H9 (cell line): ENCODE measurements at regions not wholly inside any gene's neighbourhood (a gene's known extent, or its start where the extent isn't known, plus 50 kb on each side); places are given as distances from the start of the nearest gene placed in this dataset.
A peak's percentile ranks its signal among the peaks of the same experiment; 100 is the strongest.

ENCODE experiments used
- DNase-seq: peaks from one replicate; pipeline ENCODE4 v3.0.0-alpha.2; 2017
- H2AFZ ChIP-seq: one replicate; pipeline ENCODE4 v1.6.1; 2013; ENCODE audit warnings: mild to moderate bottlenecking, low read length, control low read depth, moderate library complexity
- H2AK5ac ChIP-seq: 2 replicates; pipeline ENCODE4 v1.6.1; 2013; ENCODE audit warnings: low read length, control low read depth, mixed read lengths; ENCODE audit not compliant: insufficient read length
- H2BK120ac ChIP-seq: one replicate; pipeline ENCODE4 v1.6.1; 2013; ENCODE audit warnings: low read depth, mild to moderate bottlenecking, low read length, control low read depth, inconsistent platforms; ENCODE audit not compliant: poor library complexity, severe bottlenecking
- H2BK12ac ChIP-seq: 2 replicates; pipeline ENCODE4 v1.6.1; 2013; ENCODE audit warnings: low read length, control low read depth, mixed read lengths, low read depth; ENCODE audit not compliant: insufficient read length
- H2BK15ac ChIP-seq: 2 replicates; pipeline ENCODE4 v1.6.1; 2013; ENCODE audit warnings: low read depth, low read length, control low read depth
- H2BK20ac ChIP-seq: one replicate; pipeline ENCODE4 v1.6.1; 2013; ENCODE audit warnings: low read depth, mild to moderate bottlenecking, low read length, control low read depth, inconsistent platforms; ENCODE audit not compliant: poor library complexity, severe bottlenecking
- H2BK5ac ChIP-seq: 2 replicates; pipeline ENCODE4 v1.6.1; 2013; ENCODE audit warnings: low read length, control low read depth, mixed read lengths; ENCODE audit not compliant: insufficient read length
- H3K14ac ChIP-seq: 2 replicates; pipeline ENCODE4 v1.6.1; 2013; ENCODE audit warnings: low read length, control low read depth; ENCODE audit not compliant: insufficient read depth
- H3K18ac ChIP-seq: 2 replicates; pipeline ENCODE4 v1.6.1; 2013; ENCODE audit warnings: low read depth, mild to moderate bottlenecking, mixed read lengths, low read length, control low read depth; ENCODE audit not compliant: insufficient read length
- H3K23ac ChIP-seq: 2 replicates; pipeline ENCODE4 v1.6.1; 2013; ENCODE audit warnings: low read length, control low read depth, mixed read lengths, low read depth; ENCODE audit not compliant: insufficient read length
- H3K23me2 ChIP-seq: 2 replicates; pipeline ENCODE4 v1.6.1; 2013; ENCODE audit warnings: low read depth, mild to moderate bottlenecking, mixed read lengths, low read length, control low read depth; ENCODE audit not compliant: insufficient read length, poor library complexity, severe bottlenecking
- H3K27ac ChIP-seq: 2 replicates; pipeline ENCODE4 v1.5.1; 2013; ENCODE audit warnings: low read length, control low read depth, mixed read lengths, low read depth; ENCODE audit not compliant: insufficient read length
- H3K27me3 ChIP-seq: 2 replicates; pipeline ENCODE4 v1.6.1; 2013; ENCODE audit warnings: low read length, control low read depth, inconsistent platforms; ENCODE audit not compliant: insufficient read depth
- H3K4ac ChIP-seq: 2 replicates; pipeline ENCODE4 v1.6.1; 2013; ENCODE audit warnings: low read depth, mild to moderate bottlenecking, control low read depth, inconsistent platforms, low read length, moderate library complexity
- H3K4me1 ChIP-seq: 2 replicates; pipeline ENCODE4 v1.6.1; 2013; ENCODE audit warnings: low read length, control low read depth, inconsistent platforms; ENCODE audit not compliant: insufficient read depth
- H3K4me2 ChIP-seq: 2 replicates; pipeline ENCODE4 v1.6.1; 2013; ENCODE audit warnings: low read length, control low read depth, mixed read lengths; ENCODE audit not compliant: insufficient read length, insufficient read depth
- H3K56ac ChIP-seq: 2 replicates; pipeline ENCODE4 v1.6.1; 2013; ENCODE audit warnings: low read depth, mild to moderate bottlenecking, mixed read lengths, low read length, control low read depth; ENCODE audit not compliant: insufficient read length
- H3K79me1 ChIP-seq: 2 replicates; pipeline ENCODE4 v1.6.1; 2013; ENCODE audit warnings: low read depth, mild to moderate bottlenecking, moderate library complexity, low read length, control low read depth, inconsistent platforms; ENCODE audit not compliant: insufficient read depth, poor library complexity, severe bottlenecking
- H3K79me2 ChIP-seq: 2 replicates; pipeline ENCODE4 v1.6.1; 2013; ENCODE audit warnings: low read length, control low read depth, inconsistent platforms; ENCODE audit not compliant: insufficient read depth
- H3K9ac ChIP-seq: 2 replicates; pipeline ENCODE4 v1.6.1; 2013; ENCODE audit warnings: low read length, control low read depth, mixed read lengths; ENCODE audit not compliant: insufficient read length; ENCODE audit errors: extremely low read depth
- H3K9me3 ChIP-seq: one replicate; pipeline ENCODE4 v1.6.1; 2013; ENCODE audit warnings: low read depth, low read length, inconsistent platforms; ENCODE audit not compliant: control insufficient read depth
- H3T11ph ChIP-seq: one replicate; pipeline ENCODE4 v1.6.1; 2013; ENCODE audit warnings: mild to moderate bottlenecking, low read length, control low read depth, inconsistent platforms
- H4K20me1 ChIP-seq: one replicate; pipeline ENCODE4 v1.6.1; 2013; ENCODE audit not compliant: control insufficient read depth, insufficient read length, insufficient read depth
- H4K5ac ChIP-seq: 2 replicates; pipeline ENCODE4 v1.6.1; 2013; ENCODE audit warnings: low read depth, mild to moderate bottlenecking, mixed read lengths, low read length, control low read depth; ENCODE audit not compliant: insufficient read length
- H4K8ac ChIP-seq: replicated peaks from 2 replicates; pipeline ENCODE4 v1.6.1; 2013; ENCODE audit warnings: low read length, control low read depth, mixed read lengths, low read depth; ENCODE audit not compliant: insufficient read length
- H4K91ac ChIP-seq: 2 replicates; pipeline ENCODE4 v1.6.1; 2013; ENCODE audit warnings: low read depth, mild to moderate bottlenecking, moderate library complexity, mixed read lengths, low read length, control low read depth; ENCODE audit not compliant: insufficient read length
- H3K27ac Mint-ChIP-seq, 3 experiments: 2 replicates in 2 of 3; 3 replicates in 1 of 3; pipeline ENCODE4 v1.8.0; 2020 to 2021; ENCODE audit warnings: mixed read lengths in 3 of 3, mild to moderate bottlenecking in 1 of 3, moderate library complexity in 1 of 3
- H3K27me3 Mint-ChIP-seq: 2 replicates; pipeline ENCODE4 v1.8.0; 2021; ENCODE audit warnings: low read depth, mild to moderate bottlenecking, moderate library complexity, mixed read lengths
- H3K36me3 Mint-ChIP-seq, 3 experiments: 2 replicates in 2 of 3; 3 replicates in 1 of 3; pipeline ENCODE4 v1.8.0; 2020 to 2021; ENCODE audit warnings: low read depth in 3 of 3, mixed read lengths in 3 of 3; ENCODE audit not compliant: insufficient read depth in 1 of 3
- H3K4me1 Mint-ChIP-seq, 2 experiments: 2 replicates each; pipeline ENCODE4 v1.8.0; 2020; ENCODE audit warnings: mixed read lengths in 2 of 2
- H3K4me3 Mint-ChIP-seq, 2 experiments: 2 replicates in 1 of 2; 3 replicates in 1 of 2; pipeline ENCODE4 v1.8.0; 2020 to 2021; ENCODE audit warnings: mild to moderate bottlenecking in 2 of 2, mixed read lengths in 2 of 2, moderate library complexity in 1 of 2
- H3K9me3 Mint-ChIP-seq, 2 experiments: 2 replicates in 1 of 2; 3 replicates in 1 of 2; pipeline ENCODE4 v1.8.0; 2020; ENCODE audit warnings: mild to moderate bottlenecking in 2 of 2, mixed read lengths in 2 of 2, moderate library complexity in 1 of 2
- WGBS: extraction: QIAGEN DNeasy Blood & Tissue Kit; methylation state at CpG from one replicate; pipeline ENCODE4 v1.1.7; 2013; ENCODE audit warnings: missing lambda C conversion rate, low lambda C conversion rate, mixed read lengths; ENCODE audit not compliant: insufficient read length; ENCODE audit errors: extremely low coverage; 5-methylcytosine and 5-hydroxymethylcytosine counted together
- TF ChIP-seq, protein P1 (sequence below): fragments of 200-600 bp; sonication (generic); conservative IDR thresholded peaks from 3 replicates; pipeline ENCODE4 v1.8.0; 2021; ENCODE audit warnings: antibody characterized with exemption, mild to moderate bottlenecking

DNA sequence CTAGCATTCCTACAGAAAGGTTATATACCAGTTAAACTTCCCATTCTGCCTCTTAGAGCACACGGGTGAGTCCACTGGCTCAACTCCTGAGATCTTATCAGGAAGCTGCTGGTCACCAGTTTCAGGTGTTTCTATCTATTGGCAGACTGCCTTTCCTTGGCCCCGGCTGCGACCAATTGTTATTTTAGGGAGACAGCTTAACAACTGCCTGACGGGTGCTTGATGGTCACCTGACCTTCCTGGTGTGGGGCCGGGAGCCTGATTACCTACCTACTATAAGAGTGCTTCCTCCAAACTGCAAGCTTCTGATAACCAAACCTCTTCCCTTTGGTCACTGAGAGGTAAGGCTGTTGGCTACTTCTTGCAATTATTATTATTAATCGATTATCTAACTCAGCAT, 122.1 kb upstream of the XIRP2 start:
- no peak overlapping the region for H3K4me2 ChIP-seq
- no peak overlapping the region for H2BK12ac ChIP-seq
- peaks cover 5% of the 10 kb centered on the region for H3K4me1 ChIP-seq
- TF ChIP-seq, protein P1, sequence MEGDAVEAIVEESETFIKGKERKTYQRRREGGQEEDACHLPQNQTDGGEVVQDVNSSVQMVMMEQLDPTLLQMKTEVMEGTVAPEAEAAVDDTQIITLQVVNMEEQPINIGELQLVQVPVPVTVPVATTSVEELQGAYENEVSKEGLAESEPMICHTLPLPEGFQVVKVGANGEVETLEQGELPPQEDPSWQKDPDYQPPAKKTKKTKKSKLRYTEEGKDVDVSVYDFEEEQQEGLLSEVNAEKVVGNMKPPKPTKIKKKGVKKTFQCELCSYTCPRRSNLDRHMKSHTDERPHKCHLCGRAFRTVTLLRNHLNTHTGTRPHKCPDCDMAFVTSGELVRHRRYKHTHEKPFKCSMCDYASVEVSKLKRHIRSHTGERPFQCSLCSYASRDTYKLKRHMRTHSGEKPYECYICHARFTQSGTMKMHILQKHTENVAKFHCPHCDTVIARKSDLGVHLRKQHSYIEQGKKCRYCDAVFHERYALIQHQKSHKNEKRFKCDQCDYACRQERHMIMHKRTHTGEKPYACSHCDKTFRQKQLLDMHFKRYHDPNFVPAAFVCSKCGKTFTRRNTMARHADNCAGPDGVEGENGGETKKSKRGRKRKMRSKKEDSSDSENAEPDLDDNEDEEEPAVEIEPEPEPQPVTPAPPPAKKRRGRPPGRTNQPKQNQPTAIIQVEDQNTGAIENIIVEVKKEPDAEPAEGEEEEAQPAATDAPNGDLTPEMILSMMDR, result no peak
- H3K14ac ChIP-seq, result no peak overlapping the region
- no peak overlapping the region for H3K4ac ChIP-seq
- Mint-ChIP-seq H3K4me3 (no peak overlapping the region), H3K9me3 (peaks cover 14 to 18% of the 10 kb centered on the region in 2 experiments; a peak in 4 of 5 replicates), H3K27ac (peak overlapping the region in 1 of 3 experiments; percentile 34; a peak in 1 of 7 replicates), H3K36me3 (peaks cover 0 to 13% (median 12%) of the 10 kb centered on the region in 3 experiments; a peak in 6 of 7 replicates), H3K4me1 (peaks cover 24 to 29% of the 10 kb centered on the region in 2 experiments), H3K27me3 (no peaks in the 10 kb centered on the region)
- no peak overlapping the region for H4K8ac ChIP-seq
- no peaks in the 10 kb centered on the region for H3K79me1 ChIP-seq
- no peaks in the 10 kb centered on the region for H3K79me2 ChIP-seq
- no peak overlapping the region for H4K5ac ChIP-seq
- H4K20me1 ChIP-seq, result no peaks in the 10 kb centered on the region
- peak; percentile 38 for DNase-seq
- no peak overlapping the region for H3T11ph ChIP-seq
- no peak overlapping the region for H2BK120ac ChIP-seq
- no peak overlapping the region for H2AK5ac ChIP-seq
- H2AFZ ChIP-seq, result no peak overlapping the region
- no peak overlapping the region for H3K56ac ChIP-seq
- H2BK5ac ChIP-seq, result no peak overlapping the region
- H3K18ac ChIP-seq, result no peak overlapping the region
- H3K23me2 ChIP-seq, result no peaks in the 10 kb centered on the region
- H3K23ac ChIP-seq, result no peak overlapping the region
- no peak overlapping the region for H3K9ac ChIP-seq
- WGBS, result no CpG with 5 or more reads among the region's 6 CpGs
- no peak overlapping the region for H3K27ac ChIP-seq
- H3K27me3 ChIP-seq, result no peaks in the 10 kb centered on the region
- no peak overlapping the region for H2BK15ac ChIP-seq
- H3K9me3 ChIP-seq, result no peaks in the 10 kb centered on the region
- no peak overlapping the region for H2BK20ac ChIP-seq
- no peak overlapping the region for H4K91ac ChIP-seq
